Activated CD4-positive, CD25-positive, alpha-beta regulatory T cell treated with anti-CD3 and anti-CD28 coated beads, Interleukin-2, amount 50 U/mL, for 24 hours (primary cell): ENCODE measurements at regions not wholly inside any gene's neighbourhood (a gene's known extent, or its start where the extent isn't known, plus 50 kb on each side); places are given as distances from the start of the nearest gene placed in this dataset.
"Not testable (repeated sequence)": the region's sequence is repeated elsewhere in the genome, so short reads cannot be mapped to it uniquely, and the experiment has no call there.

Experiments used
- ATAC-seq, 2 donors: fragments of 150-1000 bp; cut with Tn5 transposase; one replicate each; pipeline ENCODE4 v1.10.0; 2021; ENCODE audit warnings: mild to moderate bottlenecking in 1 of 2, moderate library complexity in 1 of 2

- ATAC-seq = no peak
Observed at GRCh38 chr1:37325509-37326437, 148.6 kb upstream of the ZC3H12A start.

- no peak for ATAC-seq
Observed at GRCh38 chr1:37332126-37332525, 142.3 kb upstream of the ZC3H12A start.

- no peak for ATAC-seq
Observed at GRCh38 chr1:37338658-37339057, 135.7 kb upstream of the ZC3H12A start.

- ATAC-seq = no peak
Observed at GRCh38 chr1:37342736-37343135, 131.6 kb upstream of the ZC3H12A start.

- no peak for ATAC-seq
Observed at GRCh38 chr1:37347104-37347649, 127.2 kb upstream of the ZC3H12A start.

GRCh38 chr1:37353871-37354270 lies 120.5 kb upstream of the ZC3H12A start:
- ATAC-seq = no peak

GRCh38 chr1:37354876-37355650 lies 119.3 kb upstream of the ZC3H12A start:
- ATAC-seq = no peak

GRCh38 chr1:37358992-37359391 lies 115.4 kb upstream of the ZC3H12A start:
- no peak for ATAC-seq

- no peak for ATAC-seq
Observed at GRCh38 chr1:37360011-37360410, 114.4 kb upstream of the ZC3H12A start.

GRCh38 chr1:37362594-37363385 lies 111.6 kb upstream of the ZC3H12A start:
- ATAC-seq = no peak

- ATAC-seq = no peak
Observed at GRCh38 chr1:37363535-37363934, 110.8 kb upstream of the ZC3H12A start.

- ATAC-seq = not testable (repeated sequence)
Observed at GRCh38 chr1:37368665-37369315, 105.6 kb upstream of the ZC3H12A start.

- no peak for ATAC-seq
Observed at GRCh38 chr1:37372302-37372701, 102.1 kb upstream of the ZC3H12A start.

- ATAC-seq = no peak
Observed at GRCh38 chr1:37372711-37373110, 101.7 kb upstream of the ZC3H12A start.

GRCh38 chr1:37373413-37373812 lies 101.0 kb upstream of the ZC3H12A start:
- ATAC-seq = no peak

GRCh38 chr1:37380546-37380945 lies 93.8 kb upstream of the ZC3H12A start:
- ATAC-seq = not testable (repeated sequence)

- no peak for ATAC-seq
Observed at GRCh38 chr1:37387854-37388253, 86.5 kb upstream of the ZC3H12A start.

GRCh38 chr1:37389327-37389726 lies 85.1 kb upstream of the ZC3H12A start:
- no peak for ATAC-seq

- ATAC-seq = no peak
Observed at GRCh38 chr1:37391211-37392011, 83.0 kb upstream of the ZC3H12A start.

- ATAC-seq = no peak
Observed at GRCh38 chr1:37392051-37392450, 82.3 kb upstream of the ZC3H12A start.
